Osteocyte (in vitro differentiated cells): ENCODE measurements at regions not wholly inside any gene's neighbourhood (a gene's known extent, or its start where the extent isn't known, plus 50 kb on each side); places are given as distances from the start of the nearest gene placed in this dataset.

ENCODE experiments used
- DNase-seq: peaks from one replicate; pipeline ENCODE4 v3.0.0; 2021; ENCODE audit warnings: mixed read lengths; ENCODE audit not compliant: unreplicated experiment; ENCODE audit errors: extremely low spot score
- H3K27ac Mint-ChIP-seq: one replicate; pipeline ENCODE4 v1.8.0; 2021; ENCODE audit warnings: mild to moderate bottlenecking, mixed read lengths; ENCODE audit not compliant: unreplicated experiment
- H3K27me3 Mint-ChIP-seq: one replicate; pipeline ENCODE4 v1.8.0; 2021; ENCODE audit warnings: mixed read lengths; ENCODE audit not compliant: unreplicated experiment
- H3K36me3 Mint-ChIP-seq: one replicate; pipeline ENCODE4 v1.8.0; 2021; ENCODE audit warnings: mixed read lengths; ENCODE audit not compliant: unreplicated experiment
- H3K4me1 Mint-ChIP-seq: one replicate; pipeline ENCODE4 v1.8.0; 2021; ENCODE audit warnings: mixed read lengths; ENCODE audit not compliant: unreplicated experiment
- H3K4me3 Mint-ChIP-seq: one replicate; pipeline ENCODE4 v1.8.0; 2021; ENCODE audit warnings: mild to moderate bottlenecking, moderate library complexity, mixed read lengths; ENCODE audit not compliant: unreplicated experiment
- H3K9me3 Mint-ChIP-seq: one replicate; pipeline ENCODE4 v1.8.0; 2021; ENCODE audit warnings: mixed read lengths; ENCODE audit not compliant: unreplicated experiment
- CTCF ChIP-seq: fragments of 200-600 bp; sonication (generic); IDR thresholded peaks from 2 replicates; pipeline ENCODE4 v1.5.0; 2021; ENCODE audit warnings: antibody characterized with exemption, mild to moderate bottlenecking, moderate library complexity

DNA sequence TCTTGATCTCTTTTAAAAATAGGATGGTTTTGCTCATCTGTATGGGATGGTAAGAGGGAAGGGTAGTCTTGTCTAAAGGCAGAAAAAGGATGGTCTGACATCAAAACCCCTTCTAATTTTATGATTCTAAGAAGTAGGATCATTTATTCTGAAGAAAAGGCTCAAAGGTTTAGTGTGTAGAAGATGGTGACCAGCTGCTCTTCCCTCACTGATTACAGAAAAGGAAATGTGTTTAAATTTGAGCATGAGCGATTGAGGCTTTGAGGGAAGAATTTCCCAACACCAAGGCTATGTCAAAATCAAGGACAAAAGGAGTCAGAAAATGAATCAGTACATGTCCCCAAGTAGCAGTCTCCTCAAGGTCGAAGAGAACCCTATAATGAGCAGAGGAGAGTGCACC lies 909.8 kb downstream of the EFNB2 start:
- Mint-ChIP-seq H3K27ac (no peak overlapping the region), H3K9me3 (no peaks in the 10 kb centered on the region), H3K4me3 (no peak overlapping the region), H3K4me1 (peaks cover 11% of the 10 kb centered on the region), H3K36me3 (no peaks in the 10 kb centered on the region), H3K27me3 (no peaks in the 10 kb centered on the region)
- no peak for TF ChIP-seq CTCF
- no peak for DNase-seq

DNA sequence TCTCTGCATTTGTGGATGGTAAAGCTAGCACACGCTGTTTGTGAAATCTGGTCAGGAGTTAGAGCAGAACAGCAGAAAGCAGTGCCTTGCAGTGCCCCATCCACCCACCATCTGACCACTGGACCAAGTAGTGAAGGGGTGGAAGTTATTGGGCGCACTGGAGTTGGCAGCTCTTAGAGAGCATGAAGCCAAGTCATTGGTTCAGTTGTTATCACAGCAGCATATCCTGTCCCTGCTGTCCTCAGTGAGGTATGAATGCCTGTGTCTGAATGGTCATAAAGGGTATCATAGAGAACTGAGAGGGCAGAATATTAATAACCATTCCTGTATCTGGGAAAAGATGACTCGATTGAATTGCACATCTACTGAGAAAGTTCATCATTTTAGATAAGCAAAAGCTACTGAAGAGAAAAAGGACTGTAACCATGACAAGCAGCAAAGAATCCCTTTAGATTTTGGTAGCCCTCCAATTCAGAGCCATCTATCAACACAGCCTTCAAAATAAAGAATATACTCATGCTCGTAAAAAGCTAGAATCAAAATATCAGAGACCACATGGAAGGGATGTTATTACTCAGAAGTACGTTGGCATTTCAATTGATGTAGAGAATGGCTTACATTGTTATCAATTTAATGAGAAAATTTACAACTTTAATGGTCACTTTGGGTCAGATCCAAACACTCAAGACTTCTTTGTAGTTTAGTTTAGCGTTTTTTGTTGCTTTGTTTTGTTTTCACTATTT lies 919.0 kb downstream of the EFNB2 start:
- Mint-ChIP-seq H3K36me3 (no peaks in the 10 kb centered on the region), H3K27ac (no peak overlapping the region), H3K9me3 (no peaks in the 10 kb centered on the region), H3K4me3 (no peak overlapping the region), H3K4me1 (peaks cover 29% of the 10 kb centered on the region), H3K27me3 (no peaks in the 10 kb centered on the region)
- TF ChIP-seq CTCF: no peak
- DNase-seq: no peak

GRCh38 chr13:105612541-105612940 lies 922.9 kb downstream of the EFNB2 start:
- Mint-ChIP-seq H3K36me3 (no peaks in the 10 kb centered on the region), H3K9me3 (no peaks in the 10 kb centered on the region), H3K27me3 (no peaks in the 10 kb centered on the region), H3K4me3 (no peak overlapping the region), H3K27ac (no peak overlapping the region), H3K4me1 (peaks cover 66% of the 10 kb centered on the region)
- no peak for TF ChIP-seq CTCF
- DNase-seq: no peak

GRCh38 chr13:105611424-105611823 lies 924.0 kb downstream of the EFNB2 start:
- H3K36me3 Mint-ChIP-seq: no peaks in the 10 kb centered on the region
- H3K9me3 Mint-ChIP-seq: no peaks in the 10 kb centered on the region
- H3K4me1 Mint-ChIP-seq: peaks cover 75% of the 10 kb centered on the region
- DNase-seq: no peak
- H3K4me3 Mint-ChIP-seq: peak overlapping the region; percentile 55
- peak overlapping the region; percentile 78 for H3K27ac Mint-ChIP-seq
- H3K27me3 Mint-ChIP-seq: no peaks in the 10 kb centered on the region
- TF ChIP-seq CTCF: no peak

GRCh38 chr13:105608104-105608503 lies 927.4 kb downstream of the EFNB2 start:
- no peaks in the 10 kb centered on the region for H3K9me3 Mint-ChIP-seq
- no peaks in the 10 kb centered on the region for H3K36me3 Mint-ChIP-seq
- H3K27ac Mint-ChIP-seq: no peak overlapping the region
- H3K27me3 Mint-ChIP-seq: no peaks in the 10 kb centered on the region
- peaks cover 61% of the 10 kb centered on the region for H3K4me1 Mint-ChIP-seq
- no peak for TF ChIP-seq CTCF
- no peak for DNase-seq
- H3K4me3 Mint-ChIP-seq: no peak overlapping the region
